Activated T-helper 17 cell treated with anti-CD3 and anti-CD28 coated beads, Interleukin-2, amount 50 U/mL, for 72 hours (primary cell): ENCODE measurements at regions not wholly inside any gene's neighbourhood (a gene's known extent, or its start where the extent isn't known, plus 50 kb on each side); places are given as distances from the start of the nearest gene placed in this dataset.
"Not testable (repeated sequence)": the region's sequence is repeated elsewhere in the genome, so short reads cannot be mapped to it uniquely, and the experiment has no call there.

ENCODE experiments used
- ATAC-seq: fragments of 150-1000 bp; cut with Tn5 transposase; replicated peaks from 2 replicates; pipeline ENCODE4 v1.10.0; 2021; ENCODE audit warnings: mild to moderate bottlenecking, moderate library complexity
- H3K27ac Mint-ChIP-seq: one replicate; pipeline ENCODE4 v1.8.0; 2022; ENCODE audit warnings: mixed read lengths
- H3K27me3 Mint-ChIP-seq: one replicate; pipeline ENCODE4 v1.8.0; 2022; ENCODE audit warnings: mixed read lengths
- H3K36me3 Mint-ChIP-seq: one replicate; pipeline ENCODE4 v1.8.0; 2022; ENCODE audit warnings: low read depth, mild to moderate bottlenecking, mixed read lengths
- H3K4me1 Mint-ChIP-seq: one replicate; pipeline ENCODE4 v1.8.0; 2022; ENCODE audit warnings: mixed read lengths
- H3K4me3 Mint-ChIP-seq: one replicate; pipeline ENCODE4 v1.8.0; 2022; ENCODE audit warnings: mild to moderate bottlenecking, mixed read lengths
- H3K9me3 Mint-ChIP-seq: one replicate; pipeline ENCODE4 v1.8.0; 2022; ENCODE audit warnings: mixed read lengths

DNA sequence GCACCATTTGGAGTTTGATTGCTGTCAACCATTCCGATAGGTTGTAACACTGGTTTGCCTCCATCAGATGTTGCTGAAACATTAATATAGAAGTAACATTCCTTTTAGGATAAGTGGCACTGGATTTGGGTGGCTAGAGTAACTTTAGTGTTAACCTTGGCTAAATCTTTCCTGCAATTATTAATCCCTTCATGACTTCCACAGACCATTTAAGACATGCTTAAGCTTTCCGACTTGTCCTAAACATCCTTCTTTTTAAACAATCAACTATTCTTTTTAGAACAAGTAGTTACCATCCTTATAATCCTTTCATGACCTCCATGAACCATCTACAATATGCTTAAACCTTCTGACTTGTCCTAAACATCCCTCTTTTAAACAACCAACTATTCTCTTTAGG, 465.5 kb downstream of the DCDC2C start:
- Mint-ChIP-seq H3K9me3 (peaks cover 37% of the 10 kb centered on the region), H3K4me1 (no peaks in the 10 kb centered on the region), H3K27me3 (no peaks in the 10 kb centered on the region), H3K4me3 (no peak overlapping the region), H3K27ac (no peak overlapping the region), H3K36me3 (no peaks in the 10 kb centered on the region)
- ATAC-seq, result no peak

DNA sequence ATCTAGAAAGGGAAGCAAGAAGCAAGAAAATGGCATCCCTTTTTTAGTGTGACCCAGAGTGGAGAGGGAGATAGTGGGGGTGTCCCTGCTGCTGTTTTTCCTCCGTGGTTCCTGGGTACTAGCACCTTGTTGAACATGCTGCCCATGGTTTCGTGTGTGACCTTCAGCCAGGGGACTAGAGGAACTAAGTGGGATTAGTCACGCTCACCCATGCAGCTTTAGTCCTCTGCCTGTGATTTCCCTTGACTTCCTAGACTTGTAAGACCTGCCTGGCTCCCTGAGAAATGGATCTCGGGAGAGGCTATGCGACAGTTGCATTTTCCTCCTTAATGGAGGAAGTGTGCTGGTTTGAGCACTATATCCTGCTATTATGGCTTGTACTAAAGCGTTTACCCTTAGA, 471.4 kb downstream of the DCDC2C start:
- Mint-ChIP-seq H3K9me3 (peaks cover 33% of the 10 kb centered on the region), H3K27me3 (no peaks in the 10 kb centered on the region), H3K36me3 (no peaks in the 10 kb centered on the region), H3K4me3 (no peak overlapping the region), H3K27ac (no peak overlapping the region), H3K4me1 (no peaks in the 10 kb centered on the region)
- ATAC-seq, result no peak

DNA sequence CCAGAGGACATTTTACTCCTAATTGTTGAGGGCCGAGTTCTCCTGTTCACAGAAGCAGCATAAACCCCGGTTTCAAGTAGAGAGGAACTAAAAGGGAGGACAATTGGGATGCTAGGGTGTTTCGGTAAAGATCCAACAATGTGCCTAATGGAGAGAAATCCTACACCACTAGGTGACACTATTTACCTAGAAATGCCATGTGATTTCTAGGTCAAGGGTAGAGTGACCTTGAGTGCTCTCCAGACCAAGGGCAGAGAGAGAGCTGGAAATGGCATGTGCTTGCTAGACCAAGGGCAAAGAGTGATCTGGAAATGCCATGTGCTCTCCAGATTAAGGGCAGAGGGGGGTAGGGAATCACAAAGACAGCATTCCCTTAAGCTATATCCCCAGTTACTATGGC, 472.0 kb downstream of the DCDC2C start:
- Mint-ChIP-seq H3K4me1 (no peaks in the 10 kb centered on the region), H3K27ac (no peak overlapping the region), H3K27me3 (no peaks in the 10 kb centered on the region), H3K36me3 (no peaks in the 10 kb centered on the region), H3K9me3 (peaks cover 35% of the 10 kb centered on the region), H3K4me3 (no peak overlapping the region)
- no peak for ATAC-seq

DNA sequence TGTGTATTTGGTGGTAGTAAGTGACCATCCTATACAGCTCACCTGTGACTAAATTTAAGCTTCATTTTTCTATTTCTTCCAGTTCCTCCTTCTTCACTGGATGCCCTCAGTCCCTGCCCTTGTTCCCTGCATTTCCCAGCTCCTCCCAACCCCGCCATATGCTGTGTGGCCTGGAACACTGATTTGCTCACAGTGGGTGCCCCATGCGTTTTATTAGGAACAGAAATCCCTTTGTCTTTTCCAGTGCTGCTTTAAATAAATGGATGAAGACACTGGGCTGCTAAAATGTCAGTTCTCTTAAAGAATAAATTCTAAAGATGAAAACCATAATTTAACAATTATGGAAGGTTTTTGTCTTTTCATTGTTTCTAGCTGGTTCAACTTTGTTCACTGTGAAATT, 477.3 kb downstream of the DCDC2C start:
- no peak for ATAC-seq
- H3K27ac Mint-ChIP-seq, result no peak overlapping the region
- H3K4me3 Mint-ChIP-seq, result no peak overlapping the region
- no peaks in the 10 kb centered on the region for H3K4me1 Mint-ChIP-seq
- H3K36me3 Mint-ChIP-seq, result no peaks in the 10 kb centered on the region
- peaks cover 21% of the 10 kb centered on the region for H3K9me3 Mint-ChIP-seq
- no peaks in the 10 kb centered on the region for H3K27me3 Mint-ChIP-seq

DNA sequence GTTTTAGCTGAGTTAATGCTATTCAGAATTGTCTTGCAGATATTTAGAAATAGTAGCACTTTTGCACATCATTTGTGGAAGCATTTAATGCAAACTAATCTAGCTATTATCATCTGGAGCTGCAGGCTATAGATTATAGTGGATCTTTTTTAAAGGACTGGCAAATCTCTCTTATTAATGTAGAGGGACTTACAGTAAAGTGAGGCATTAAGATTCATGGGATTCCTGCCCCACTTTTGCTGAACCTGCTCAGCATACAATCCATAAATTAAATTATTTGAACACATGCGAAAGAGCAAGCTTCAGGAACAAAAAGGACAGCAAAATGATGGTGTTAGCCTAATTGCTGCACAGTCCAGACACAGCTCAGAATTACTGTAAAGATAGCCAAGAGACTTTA, 477.7 kb downstream of the DCDC2C start:
- no peak overlapping the region for H3K4me3 Mint-ChIP-seq
- H3K4me1 Mint-ChIP-seq, result no peaks in the 10 kb centered on the region
- no peaks in the 10 kb centered on the region for H3K36me3 Mint-ChIP-seq

DNA sequence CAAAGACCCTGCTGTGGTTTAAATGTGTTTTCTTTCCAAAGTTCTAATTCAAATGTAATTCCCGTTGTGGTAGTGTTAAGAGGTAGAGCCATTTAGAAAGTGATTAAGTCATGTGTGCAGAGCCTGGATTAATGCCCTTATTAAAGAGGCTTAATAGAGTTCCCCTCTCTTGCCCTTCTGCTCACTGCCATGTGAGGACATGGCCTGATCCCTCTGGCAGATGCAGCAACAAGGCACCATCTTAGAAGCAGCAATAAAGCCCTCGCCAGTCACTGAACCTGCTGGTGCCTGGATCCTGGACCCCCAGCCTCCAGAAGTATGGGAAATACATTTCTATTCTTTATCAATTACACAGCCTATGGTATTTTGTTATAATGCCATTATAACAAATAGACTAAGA, 485.2 kb downstream of the DCDC2C start:
- Mint-ChIP-seq H3K36me3 (no peaks in the 10 kb centered on the region), H3K4me3 (no peak overlapping the region), H3K27ac (no peak overlapping the region), H3K9me3 (peaks cover 8% of the 10 kb centered on the region), H3K4me1 (no peaks in the 10 kb centered on the region), H3K27me3 (no peaks in the 10 kb centered on the region)
- ATAC-seq, result no peak

More for the DNA sequence above, 477.7 kb downstream of the DCDC2C start:
- Mint-ChIP-seq H3K27ac (no peak overlapping the region), H3K27me3 (no peaks in the 10 kb centered on the region), H3K9me3 (peaks cover 17% of the 10 kb centered on the region)
- ATAC-seq, result no peak

DNA sequence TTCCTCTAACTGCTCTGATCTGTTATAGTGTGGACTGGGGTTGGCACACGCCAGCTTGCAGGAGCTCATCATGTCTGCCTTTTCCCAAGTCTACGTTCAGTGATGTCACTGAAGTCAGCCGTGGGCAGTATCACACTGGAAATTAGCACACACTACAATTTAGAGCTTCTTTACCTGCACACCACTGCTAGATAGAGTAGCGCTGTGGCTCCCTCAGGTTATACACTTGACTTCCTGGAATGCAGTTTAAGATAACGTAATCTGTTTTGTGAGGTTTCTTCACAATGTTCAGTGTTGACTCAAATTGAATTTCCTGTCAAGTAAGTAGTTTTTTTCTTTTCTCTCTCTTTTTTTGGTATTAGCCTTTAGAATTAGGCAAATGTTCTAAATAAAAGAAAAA, 487.2 kb downstream of the DCDC2C start:
- Mint-ChIP-seq H3K27me3 (no peaks in the 10 kb centered on the region), H3K36me3 (no peaks in the 10 kb centered on the region), H3K4me1 (no peaks in the 10 kb centered on the region), H3K27ac (no peak overlapping the region), H3K4me3 (no peak overlapping the region), H3K9me3 (peaks cover 20% of the 10 kb centered on the region)
- no peak for ATAC-seq

DNA sequence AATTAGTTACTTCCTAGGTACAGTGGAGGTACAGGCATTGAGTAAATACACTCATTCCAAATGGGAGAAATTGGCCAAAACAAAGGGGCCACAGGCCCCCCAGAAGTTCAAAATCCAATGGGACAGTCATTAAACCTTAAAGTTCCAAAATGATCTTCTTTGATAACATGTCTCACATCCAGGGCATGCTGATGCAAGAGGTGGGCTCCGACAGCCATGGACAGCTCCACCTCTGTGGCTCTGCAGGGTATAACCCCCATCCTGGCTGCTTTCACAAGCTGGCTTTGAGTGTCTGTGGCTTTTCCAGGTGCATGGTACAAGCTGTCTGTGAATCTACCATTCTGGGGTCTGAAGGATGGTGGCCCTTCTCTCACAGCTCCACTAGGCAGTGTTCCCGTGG, 488.7 kb downstream of the DCDC2C start:
- H3K4me1 Mint-ChIP-seq, result no peaks in the 10 kb centered on the region
- no peak overlapping the region for H3K4me3 Mint-ChIP-seq
- no peak overlapping the region for H3K27ac Mint-ChIP-seq
- ATAC-seq, result no peak
- no peaks in the 10 kb centered on the region for H3K27me3 Mint-ChIP-seq
- H3K36me3 Mint-ChIP-seq, result no peaks in the 10 kb centered on the region
- peaks cover 22% of the 10 kb centered on the region for H3K9me3 Mint-ChIP-seq

DNA sequence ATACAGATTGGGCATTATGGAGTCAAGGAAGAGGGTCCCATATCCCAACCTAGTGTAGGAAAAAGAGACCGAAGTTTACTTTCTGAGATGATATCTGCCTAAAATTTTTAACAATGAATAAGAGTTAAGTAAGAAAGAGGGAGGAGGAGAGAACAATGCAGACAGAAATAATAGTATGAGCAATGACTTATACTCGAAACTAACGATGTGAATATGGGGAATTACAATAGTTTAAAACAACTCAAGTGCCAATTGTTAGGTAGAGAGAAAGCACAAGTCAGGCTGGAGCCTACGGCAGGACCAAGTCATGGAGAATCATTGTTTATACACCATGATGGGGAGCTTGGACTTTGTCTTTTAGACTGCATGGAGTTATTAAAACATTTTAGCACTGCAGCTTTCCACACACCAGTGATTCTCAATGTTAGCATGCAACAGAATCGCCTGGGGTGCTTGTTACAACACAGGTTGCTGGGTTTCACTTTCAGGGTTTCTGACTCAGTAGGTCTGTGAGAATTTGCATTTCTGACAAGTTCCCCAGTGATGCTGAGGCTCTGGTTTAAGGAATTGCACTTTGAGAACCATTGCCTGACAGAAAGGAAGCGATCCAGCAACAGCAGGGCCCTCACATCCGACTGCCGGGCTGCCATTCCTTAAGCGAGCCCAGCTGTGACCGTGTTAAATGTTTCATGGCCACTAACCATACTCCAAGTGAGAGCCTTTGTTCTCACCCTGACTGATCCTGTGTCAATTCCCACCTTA, 511.2 kb downstream of the DCDC2C start:
- Mint-ChIP-seq H3K4me3 (no peak overlapping the region), H3K9me3 (peaks cover 9% of the 10 kb centered on the region)

DNA sequence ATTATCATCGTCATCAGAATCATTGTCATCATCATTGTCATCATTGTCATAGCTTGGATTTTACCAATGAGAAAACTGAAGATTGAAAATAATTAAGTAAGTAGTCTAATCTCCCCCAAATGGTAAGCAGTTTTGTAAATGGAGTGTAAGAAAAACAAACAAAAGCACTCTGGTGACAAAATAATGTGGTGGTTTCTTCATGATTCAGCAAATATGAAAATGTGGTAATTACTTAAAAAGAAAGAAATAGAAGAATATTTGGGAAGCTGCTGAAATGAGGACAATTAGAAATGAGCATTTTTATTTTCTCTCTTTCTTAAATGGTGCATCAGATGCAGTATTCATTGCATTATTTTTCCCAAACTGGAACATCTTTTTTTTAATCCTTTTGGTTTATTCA, 514.4 kb downstream of the DCDC2C start:
- Mint-ChIP-seq H3K36me3 (no peaks in the 10 kb centered on the region), H3K27ac (no peak overlapping the region), H3K27me3 (no peaks in the 10 kb centered on the region), H3K4me3 (no peak overlapping the region), H3K4me1 (no peaks in the 10 kb centered on the region), H3K9me3 (peaks cover 13% of the 10 kb centered on the region)
- no peak for ATAC-seq

More for the DNA sequence above, 511.2 kb downstream of the DCDC2C start:
- Mint-ChIP-seq H3K27me3 (no peaks in the 10 kb centered on the region), H3K27ac (no peak overlapping the region), H3K4me1 (no peaks in the 10 kb centered on the region), H3K36me3 (no peaks in the 10 kb centered on the region)
- no peak for ATAC-seq

DNA sequence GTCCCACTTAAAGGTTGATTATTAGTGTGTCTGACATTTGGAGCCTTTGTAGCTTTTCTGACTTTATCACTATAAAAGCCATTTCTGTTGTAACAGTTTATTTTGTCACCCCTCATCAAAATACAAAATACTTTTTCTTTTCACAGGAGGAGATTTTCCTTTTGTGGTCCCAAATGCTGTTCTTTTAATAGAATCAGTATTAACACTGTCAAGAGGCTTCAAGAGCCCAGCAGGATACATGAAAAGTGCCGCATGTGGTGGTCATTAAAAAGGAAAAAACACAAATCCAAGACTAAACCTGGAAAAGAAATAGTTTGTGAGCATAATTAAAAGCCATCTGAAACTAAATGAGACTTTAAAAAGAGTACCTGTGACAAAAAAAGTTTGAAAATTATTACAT, 515.7 kb downstream of the DCDC2C start:
- H3K36me3 Mint-ChIP-seq, result no peaks in the 10 kb centered on the region
- no peak overlapping the region for H3K27ac Mint-ChIP-seq
- no peak for ATAC-seq
- peaks cover 17% of the 10 kb centered on the region for H3K9me3 Mint-ChIP-seq
- H3K4me1 Mint-ChIP-seq, result no peaks in the 10 kb centered on the region
- no peak overlapping the region for H3K4me3 Mint-ChIP-seq
- H3K27me3 Mint-ChIP-seq, result no peaks in the 10 kb centered on the region

DNA sequence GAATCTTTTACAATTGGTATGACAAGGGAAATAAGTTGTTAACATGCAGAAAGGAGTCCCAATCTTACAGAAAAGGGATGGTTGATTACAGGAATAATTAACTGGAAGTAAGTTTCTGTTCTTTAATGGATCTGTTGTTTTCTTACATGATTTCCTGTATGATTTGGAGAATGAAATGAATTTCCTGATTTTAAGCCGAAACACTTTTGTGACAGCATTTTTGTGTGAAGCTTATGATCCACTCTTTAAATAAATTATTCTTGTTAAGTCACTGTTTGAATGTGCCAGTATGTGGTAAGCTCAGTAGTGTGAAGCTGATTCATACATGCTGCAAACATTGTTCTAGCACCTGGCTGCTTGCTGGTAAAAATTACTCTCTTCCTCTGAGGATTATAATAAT, 516.2 kb downstream of the DCDC2C start:
- ATAC-seq, result no peak
- Mint-ChIP-seq H3K36me3 (no peaks in the 10 kb centered on the region), H3K9me3 (peaks cover 12% of the 10 kb centered on the region), H3K27me3 (no peaks in the 10 kb centered on the region), H3K27ac (no peak overlapping the region), H3K4me3 (no peak overlapping the region), H3K4me1 (no peaks in the 10 kb centered on the region)

DNA sequence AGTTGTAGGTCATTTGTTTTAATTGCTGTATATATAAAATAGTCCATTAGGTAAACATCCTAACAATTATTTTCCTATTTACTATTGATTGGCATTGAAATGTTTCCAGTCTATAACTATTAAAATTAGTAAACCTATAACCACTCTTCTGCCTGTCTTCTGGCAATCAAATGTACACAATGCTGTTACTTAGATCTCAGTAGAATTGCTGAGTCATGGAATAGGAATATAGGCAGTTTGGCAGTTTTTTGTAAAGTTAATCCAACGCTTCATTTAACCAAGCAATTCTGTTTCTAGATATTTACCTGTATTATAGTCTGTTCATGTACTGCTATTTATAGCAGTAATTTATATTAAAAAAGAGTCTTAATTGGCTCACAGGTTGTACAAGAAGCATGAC, 518.1 kb downstream of the DCDC2C start:
- Mint-ChIP-seq H3K9me3 (peaks cover 12% of the 10 kb centered on the region), H3K4me1 (no peaks in the 10 kb centered on the region), H3K27ac (no peak overlapping the region), H3K36me3 (no peaks in the 10 kb centered on the region), H3K4me3 (no peak overlapping the region), H3K27me3 (no peaks in the 10 kb centered on the region)
- no peak for ATAC-seq

DNA sequence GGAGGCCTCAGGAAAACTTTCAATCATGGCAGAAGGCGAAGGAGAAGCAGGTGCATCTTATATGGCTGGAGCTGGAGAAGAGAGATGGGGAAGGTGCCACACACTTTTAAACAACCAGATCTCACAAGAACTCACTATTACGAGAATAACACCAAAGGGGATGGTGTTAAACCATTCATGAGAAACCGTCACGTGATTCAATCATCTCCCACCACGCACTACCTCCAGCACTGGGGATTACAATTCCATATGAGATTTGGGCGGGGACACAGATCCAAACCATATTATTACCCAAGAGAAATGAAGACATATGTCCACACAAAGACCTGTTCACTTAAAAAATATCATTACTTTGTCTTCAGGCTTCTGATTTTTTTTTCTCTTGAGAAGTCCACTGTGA, 518.5 kb downstream of the DCDC2C start:
- no peak overlapping the region for H3K27ac Mint-ChIP-seq
- no peak for ATAC-seq
- no peak overlapping the region for H3K4me3 Mint-ChIP-seq
- no peaks in the 10 kb centered on the region for H3K4me1 Mint-ChIP-seq
- H3K27me3 Mint-ChIP-seq, result no peaks in the 10 kb centered on the region
- no peaks in the 10 kb centered on the region for H3K36me3 Mint-ChIP-seq
- peaks cover 12% of the 10 kb centered on the region for H3K9me3 Mint-ChIP-seq

DNA sequence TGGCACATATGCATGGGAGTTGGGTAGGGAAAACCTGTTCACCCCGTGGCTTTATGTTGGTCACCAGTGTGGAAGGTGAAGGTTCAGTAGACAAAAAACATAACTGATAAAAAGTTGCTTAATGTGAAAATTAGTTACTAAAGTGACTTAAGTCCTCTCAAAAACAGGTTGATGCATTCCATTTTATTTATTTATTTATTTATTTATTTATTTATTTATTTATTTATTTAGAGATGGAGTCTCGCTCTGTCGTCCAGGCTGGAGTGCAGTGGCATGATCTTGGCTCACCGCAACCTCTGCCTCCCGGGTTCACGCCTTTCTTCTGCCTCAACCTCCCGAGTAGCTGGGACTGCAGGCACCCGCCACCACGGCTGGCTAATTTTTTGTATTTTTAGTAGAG, 541.0 kb downstream of the DCDC2C start:
- H3K27ac Mint-ChIP-seq, H3K4me1 Mint-ChIP-seq, H3K4me3 Mint-ChIP-seq, H3K27me3 Mint-ChIP-seq, H3K36me3 Mint-ChIP-seq, ATAC-seq: not testable (repeated sequence)
- peaks cover 21% of the 10 kb centered on the region for H3K9me3 Mint-ChIP-seq
